ENCODE measurements at regions not wholly inside any gene's neighbourhood (a gene's known extent, or its start where the extent isn't known, plus 50 kb on each side); places are given as distances from the start of the nearest gene placed in this dataset.

- Histone ChIP-seq H3K9me3 (ENCODE audit: low read length) (no peaks in the 10 kb centered on the region), H3K4me1 (ENCODE audit: insufficient read depth, low read length) (no peaks in the 10 kb centered on the region), H3K4me3 (ENCODE audit: low read length) (no peak overlapping the region), H3K27me3 (ENCODE audit: insufficient read depth, low read length, poor library complexity, severe bottlenecking) (no peaks in the 10 kb centered on the region), H3K36me3 (ENCODE audit: insufficient read depth, low read length) (no peaks in the 10 kb centered on the region), H3K27ac (ENCODE audit: low read depth, low read length) (no peak overlapping the region)
- no peaks in the 10 kb centered on the region for H3K4me1 Mint-ChIP-seq
- ChIA-PET POLR2A (no interaction called here), CTCF (no interaction called here)
- H3K27ac Mint-ChIP-seq: no peak overlapping the region
- H3K27me3 Mint-ChIP-seq: no peaks in the 10 kb centered on the region
- DNase-seq: no peak
- peaks cover 0 to 19% (median 2%) of the 10 kb centered on the region in 5 donors for H3K9me3 Mint-ChIP-seq
- no peaks in the 10 kb centered on the region for H3K36me3 Mint-ChIP-seq
- no peak overlapping the region for H3K4me3 Mint-ChIP-seq
Observed at GRCh38 chr6:77318256-77318655, 145.0 kb downstream of the HTR1B start.

- no peaks in the 10 kb centered on the region for H3K4me1 ChIP-seq (ENCODE audit: insufficient read depth, low read length)
- H3K36me3 ChIP-seq (ENCODE audit: insufficient read depth, low read length): no peaks in the 10 kb centered on the region
- H3K27me3 ChIP-seq (ENCODE audit: insufficient read depth, low read length, poor library complexity, severe bottlenecking): no peaks in the 10 kb centered on the region
- no peaks in the 10 kb centered on the region for H3K9me3 ChIP-seq (ENCODE audit: low read length)
- no peaks in the 10 kb centered on the region for H3K4me1 Mint-ChIP-seq
- H3K4me3 ChIP-seq (ENCODE audit: low read length): no peak overlapping the region
- H3K36me3 Mint-ChIP-seq: no peaks in the 10 kb centered on the region
- H3K27me3 Mint-ChIP-seq: no peaks in the 10 kb centered on the region
- CTCF ChIA-PET: no interaction called here
- H3K9me3 Mint-ChIP-seq: peaks cover 0 to 34% (median 5%) of the 10 kb centered on the region in 5 donors
- POLR2A ChIA-PET: no interaction called here
- no peak for DNase-seq
- no peak overlapping the region for H3K4me3 Mint-ChIP-seq
- no peak overlapping the region for H3K27ac Mint-ChIP-seq
- no peak overlapping the region for H3K27ac ChIP-seq (ENCODE audit: low read depth, low read length)
Observed at GRCh38 chr6:77313595-77313994, 149.7 kb downstream of the HTR1B start.

- POLR2A ChIA-PET: no interaction called here
- peaks cover 0 to 14% (median 0%) of the 10 kb centered on the region in 5 donors for H3K9me3 Mint-ChIP-seq
- CTCF ChIA-PET: no interaction called here
- Histone ChIP-seq H3K4me3 (ENCODE audit: low read length) (no peak overlapping the region), H3K4me1 (ENCODE audit: insufficient read depth, low read length) (no peaks in the 10 kb centered on the region), H3K27me3 (ENCODE audit: insufficient read depth, low read length, poor library complexity, severe bottlenecking) (no peaks in the 10 kb centered on the region), H3K36me3 (ENCODE audit: insufficient read depth, low read length) (no peaks in the 10 kb centered on the region), H3K27ac (ENCODE audit: low read depth, low read length) (no peak overlapping the region), H3K9me3 (ENCODE audit: low read length) (no peaks in the 10 kb centered on the region)
- H3K27me3 Mint-ChIP-seq: no peaks in the 10 kb centered on the region
- no peaks in the 10 kb centered on the region for H3K36me3 Mint-ChIP-seq
- no peak for DNase-seq
- H3K4me1 Mint-ChIP-seq: no peaks in the 10 kb centered on the region
- H3K4me3 Mint-ChIP-seq: no peak overlapping the region
- H3K27ac Mint-ChIP-seq: no peak overlapping the region
Observed at GRCh38 chr6:77299931-77300330, 163.4 kb downstream of the HTR1B start.

- Mint-ChIP-seq H3K4me3 (no peak overlapping the region), H3K4me1 (no peaks in the 10 kb centered on the region), H3K27me3 (no peaks in the 10 kb centered on the region), H3K27ac (no peak overlapping the region), H3K9me3 (peaks cover 0 to 9% (median 0%) of the 10 kb centered on the region in 5 donors), H3K36me3 (no peaks in the 10 kb centered on the region)
- H3K9me3 ChIP-seq (ENCODE audit: low read length): no peaks in the 10 kb centered on the region
- DNase-seq: no peak
- H3K4me1 ChIP-seq (ENCODE audit: insufficient read depth, low read length): no peaks in the 10 kb centered on the region
- H3K27me3 ChIP-seq (ENCODE audit: insufficient read depth, low read length, poor library complexity, severe bottlenecking): no peaks in the 10 kb centered on the region
- H3K4me3 ChIP-seq (ENCODE audit: low read length): no peak overlapping the region
- ChIA-PET CTCF (no interaction called here), POLR2A (no interaction called here)
- no peak overlapping the region for H3K27ac ChIP-seq (ENCODE audit: low read depth, low read length)
- no peaks in the 10 kb centered on the region for H3K36me3 ChIP-seq (ENCODE audit: insufficient read depth, low read length)
Observed at GRCh38 chr6:77298283-77298682, 165.0 kb downstream of the HTR1B start.

GRCh38 chr6:77292564-77293546 is 170.4 kb downstream of the HTR1B start:
- H3K27ac Mint-ChIP-seq: no peak overlapping the region
- Histone ChIP-seq H3K27me3 (ENCODE audit: insufficient read depth, low read length, poor library complexity, severe bottlenecking) (no peaks in the 10 kb centered on the region), H3K27ac (ENCODE audit: low read depth, low read length) (no peak overlapping the region), H3K9me3 (ENCODE audit: low read length) (no peaks in the 10 kb centered on the region), H3K4me3 (ENCODE audit: low read length) (no peak overlapping the region), H3K4me1 (ENCODE audit: insufficient read depth, low read length) (no peaks in the 10 kb centered on the region), H3K36me3 (ENCODE audit: insufficient read depth, low read length) (no peaks in the 10 kb centered on the region)
- no peak for DNase-seq
- H3K9me3 Mint-ChIP-seq: peaks cover 0 to 4% (median 2%) of the 10 kb centered on the region in 5 donors
- no peaks in the 10 kb centered on the region for H3K4me1 Mint-ChIP-seq
- no peak overlapping the region for H3K4me3 Mint-ChIP-seq
- H3K36me3 Mint-ChIP-seq: no peaks in the 10 kb centered on the region
- no peaks in the 10 kb centered on the region for H3K27me3 Mint-ChIP-seq
- POLR2A ChIA-PET: no interaction called here
- CTCF ChIA-PET: no interaction called here

- peaks cover 0 to 11% (median 4%) of the 10 kb centered on the region in 5 donors for H3K9me3 Mint-ChIP-seq
- Histone ChIP-seq H3K4me1 (ENCODE audit: insufficient read depth, low read length) (no peaks in the 10 kb centered on the region), H3K27ac (ENCODE audit: low read depth, low read length) (no peak overlapping the region), H3K36me3 (ENCODE audit: insufficient read depth, low read length) (no peaks in the 10 kb centered on the region), H3K9me3 (ENCODE audit: low read length) (no peaks in the 10 kb centered on the region), H3K27me3 (ENCODE audit: insufficient read depth, low read length, poor library complexity, severe bottlenecking) (no peaks in the 10 kb centered on the region), H3K4me3 (ENCODE audit: low read length) (no peak overlapping the region)
- no peak overlapping the region for H3K4me3 Mint-ChIP-seq
- CTCF ChIA-PET: no interaction called here
- no peaks in the 10 kb centered on the region for H3K27me3 Mint-ChIP-seq
- DNase-seq: no peak
- POLR2A ChIA-PET: no interaction called here
- no peaks in the 10 kb centered on the region for H3K36me3 Mint-ChIP-seq
- H3K4me1 Mint-ChIP-seq: no peaks in the 10 kb centered on the region
- H3K27ac Mint-ChIP-seq: no peak overlapping the region
Observed at GRCh38 chr6:77290798-77291197, 172.5 kb downstream of the HTR1B start.

GRCh38 chr6:77286541-77286940 is 176.8 kb downstream of the HTR1B start:
- Mint-ChIP-seq H3K4me1 (no peaks in the 10 kb centered on the region), H3K9me3 (peaks cover 0 to 11% (median 8%) of the 10 kb centered on the region in 5 donors), H3K4me3 (no peak overlapping the region), H3K36me3 (no peaks in the 10 kb centered on the region), H3K27ac (no peak overlapping the region), H3K27me3 (no peaks in the 10 kb centered on the region)
- no peaks in the 10 kb centered on the region for H3K27me3 ChIP-seq (ENCODE audit: insufficient read depth, low read length, poor library complexity, severe bottlenecking)
- H3K27ac ChIP-seq (ENCODE audit: low read depth, low read length): no peak overlapping the region
- no peaks in the 10 kb centered on the region for H3K36me3 ChIP-seq (ENCODE audit: insufficient read depth, low read length)
- ChIA-PET CTCF (no interaction called here), POLR2A (no interaction called here)
- no peaks in the 10 kb centered on the region for H3K9me3 ChIP-seq (ENCODE audit: low read length)
- H3K4me1 ChIP-seq (ENCODE audit: insufficient read depth, low read length): no peaks in the 10 kb centered on the region
- no peak for DNase-seq
- no peak overlapping the region for H3K4me3 ChIP-seq (ENCODE audit: low read length)

GRCh38 chr6:77273929-77274328 is 189.4 kb downstream of the HTR1B start:
- no peak for DNase-seq
- no peaks in the 10 kb centered on the region for H3K36me3 Mint-ChIP-seq
- no peaks in the 10 kb centered on the region for H3K27me3 ChIP-seq (ENCODE audit: insufficient read depth, low read length, poor library complexity, severe bottlenecking)
- H3K27ac ChIP-seq (ENCODE audit: low read depth, low read length): no peak overlapping the region
- ChIA-PET POLR2A (no interaction called here), CTCF (no interaction called here)
- H3K4me3 ChIP-seq (ENCODE audit: low read length): no peak overlapping the region
- no peaks in the 10 kb centered on the region for H3K4me1 Mint-ChIP-seq
- no peak overlapping the region for H3K27ac Mint-ChIP-seq
- no peaks in the 10 kb centered on the region for H3K9me3 ChIP-seq (ENCODE audit: low read length)
- no peaks in the 10 kb centered on the region for H3K36me3 ChIP-seq (ENCODE audit: insufficient read depth, low read length)
- no peaks in the 10 kb centered on the region for H3K27me3 Mint-ChIP-seq
- H3K4me1 ChIP-seq (ENCODE audit: insufficient read depth, low read length): no peaks in the 10 kb centered on the region
- H3K9me3 Mint-ChIP-seq: peaks cover 0 to 17% (median 13%) of the 10 kb centered on the region in 5 donors
- H3K4me3 Mint-ChIP-seq: no peak overlapping the region

Data from CD8-positive, alpha-beta memory T cell (primary cell).